ENCODE measurements at regions not wholly inside any gene's neighbourhood (a gene's known extent, or its start where the extent isn't known, plus 50 kb on each side); places are given as distances from the start of the nearest gene placed in this dataset.

- Histone ChIP-seq H3K36me3 (ENCODE audit: control insufficient read depth in 2 of 4, insufficient read depth in 4 of 4, low read length in 3 of 4) (no peaks in the 10 kb centered on the region), H3K27me3 (replicated peaks in 1 of 4; ENCODE audit: control insufficient read depth in 3 of 4, extremely low read depth in 1 of 4, insufficient read depth in 3 of 4, low read length in 3 of 4) (no peaks in the 10 kb centered on the region), H4K5ac (ENCODE audit: insufficient read length, low read depth, low read length) (no peak overlapping the region), H3K23ac (ENCODE audit: insufficient read length) (no peak overlapping the region), H3K27ac (ENCODE audit: low read depth, low read length) (no peak overlapping the region), H3K9me3 (ENCODE audit: insufficient read depth in 2 of 2, low read depth in 1 of 2, low read length in 1 of 2) (no peaks in the 10 kb centered on the region), H3K56ac (replicated peaks; ENCODE audit: insufficient read length, low read depth, low read length) (no peak overlapping the region), H4K20me1 (replicated peaks in 1 of 2; ENCODE audit: control insufficient read depth in 1 of 2, insufficient read depth in 2 of 2, low read length in 2 of 2) (no peaks in the 10 kb centered on the region), H2BK5ac (ENCODE audit: low read depth, low read length) (no peak overlapping the region; the same call in 1 of the 2 replicates), H2BK20ac (ENCODE audit: low read length) (0 out of 2 replicates have a peak overlapping the region, but pooled peaks have one; percentile 0), H3K79me2 (ENCODE audit: control insufficient read depth in 1 of 2, insufficient read depth in 2 of 2, low read length in 2 of 2) (no peaks in the 10 kb centered on the region), H4K91ac (replicated peaks; ENCODE audit: insufficient read length, low read length) (no peak overlapping the region), H2BK12ac (ENCODE audit: low read depth, low read length) (no peak overlapping the region), H2BK120ac (replicated peaks; ENCODE audit: low read depth, low read length) (no peak overlapping the region), H3K9ac (replicated peaks in 1 of 4; ENCODE audit: extremely low read depth in 1 of 4, low read depth in 3 of 4, low read length in 3 of 4) (no peak overlapping the region), H3K18ac (ENCODE audit: extremely low read depth, low read length) (0 out of 2 replicates have a peak overlapping the region, but pooled peaks have one; percentile 3), H2AFZ (ENCODE audit: low read length) (no peak overlapping the region), H2BK15ac (ENCODE audit: low read length) (no peak overlapping the region), H3K23me2 (ENCODE audit: low read depth, low read length) (no peaks in the 10 kb centered on the region; the same call in 1 of the 2 replicates), H3K4me2 (ENCODE audit: insufficient read depth in 1 of 2, low read depth in 2 of 2, low read length in 2 of 2) (no peak overlapping the region), H3K4ac (replicated peaks; ENCODE audit: insufficient read length, low read depth, low read length) (no peak overlapping the region), H3K79me1 (ENCODE audit: low read depth, low read length) (no peaks in the 10 kb centered on the region), H3K4me1 (replicated peaks in 1 of 4; ENCODE audit: control insufficient read depth in 3 of 4, insufficient read depth in 4 of 4, low read length in 3 of 4) (peaks cover 0 to 2% (median under 1%) of the 10 kb centered on the region in 4 experiments; a peak in 1 of 7 replicates), H3K4me3 (ENCODE audit: extremely low read depth in 1 of 4, insufficient read depth in 2 of 4, low read depth in 3 of 4, low read length in 4 of 4) (no peak overlapping the region), H4K8ac (ENCODE audit: extremely low read depth, insufficient read depth, low read length) (no peak overlapping the region), H3K14ac (ENCODE audit: insufficient read length) (no peak overlapping the region), H2AK5ac (ENCODE audit: low read depth, low read length) (no peak overlapping the region)
- DNase-seq (ENCODE audit: low read depth in 1 of 2, low spot score in 2 of 2), result no peak
- no peak for TF ChIP-seq GTF2F1 (IDR thresholded peaks at IDR 0.05; ENCODE audit: borderline replicate concordance, low read depth, low read length)
- no peak for TF ChIP-seq HDAC6 (IDR thresholded peaks at IDR 0.05; ENCODE audit: low read depth, low read length)
- no peak for TF ChIP-seq SP2 (IDR thresholded peaks at IDR 0.05; ENCODE audit: low read length)
- TF ChIP-seq EGR1 (IDR thresholded peaks at IDR 0.05; ENCODE audit: borderline replicate concordance, low read depth, low read length), result no peak
- TF ChIP-seq EZH2 (IDR thresholded peaks at IDR 0.05; ENCODE audit: low read depth, low read length, severe bottlenecking), result no peak
- TF ChIP-seq KDM5A (IDR thresholded peaks at IDR 0.05; ENCODE audit: low read length), result no peak
- TF ChIP-seq JUND (IDR thresholded peaks at IDR 0.05; ENCODE audit: low read length), result no peak
- no peak for TF ChIP-seq MAX (IDR thresholded peaks at IDR 0.05)
- TF ChIP-seq POLR2A (IDR thresholded peaks at IDR 0.05; ENCODE audit: control extremely low read depth in 1 of 2, low read depth in 2 of 2, low read length in 2 of 2), result no peak
- TF ChIP-seq EP300 (IDR thresholded peaks at IDR 0.05; ENCODE audit: borderline replicate concordance in 1 of 2, low read depth in 2 of 2, low read length in 2 of 2), result no peak
- no peak for TF ChIP-seq SIN3A (conservative IDR thresholded peaks at IDR 0.05 in 1 of 2, IDR thresholded peaks at IDR 0.05 in 1 of 2; ENCODE audit: low read depth in 1 of 2, low read length in 2 of 2)
- CTCF ChIA-PET (ENCODE audit: partially characterized antibody), result no interaction called here
- FAIRE-seq, result no peak
- POLR2A ChIA-PET (ENCODE audit: partially characterized antibody), result no interaction called here
Measured at GRCh38 chr1:95415146-95415545, 181.1 kb downstream of the RWDD3 start.

Measured in H1 (cell line).